Prostate gland (tissue), 2 donors: ENCODE measurements at regions not wholly inside any gene's neighbourhood (a gene's known extent, or its start where the extent isn't known, plus 50 kb on each side); places are given as distances from the start of the nearest gene placed in this dataset.

Experiments
- POLR2A ChIP-seq: fragments of 450-650 bp; IDR thresholded peaks from one replicate; pipeline ENCODE4 v1.6.1; 2016; ENCODE audit warnings: antibody characterized with exemption, mild to moderate bottlenecking
- POLR2AphosphoS5 ChIP-seq: sonication (generic); formaldehyde crosslinking; IDR thresholded peaks from one replicate; pipeline ENCODE4 v1.6.1; 2017; ENCODE audit warnings: antibody characterized with exemption
- TF ChIP-seq, protein P1 (sequence below), 4 experiments: fragments of 200-600 bp in 2 of 4; fragments of 450-650 bp in 2 of 4; sonication (generic) in 2 of 4; IDR thresholded peaks; 1 replicate in 3 of 4; 2 replicates in 1 of 4; pipeline ENCODE4 v1.5.1; 2016 to 2019; ENCODE audit warnings: antibody characterized with exemption in 4 of 4, mild to moderate bottlenecking in 2 of 4, moderate library complexity in 2 of 4

GRCh38 chr18:61133783-61134182 lies 199.4 kb upstream of the CDH20 start:
- TF ChIP-seq, protein P1, sequence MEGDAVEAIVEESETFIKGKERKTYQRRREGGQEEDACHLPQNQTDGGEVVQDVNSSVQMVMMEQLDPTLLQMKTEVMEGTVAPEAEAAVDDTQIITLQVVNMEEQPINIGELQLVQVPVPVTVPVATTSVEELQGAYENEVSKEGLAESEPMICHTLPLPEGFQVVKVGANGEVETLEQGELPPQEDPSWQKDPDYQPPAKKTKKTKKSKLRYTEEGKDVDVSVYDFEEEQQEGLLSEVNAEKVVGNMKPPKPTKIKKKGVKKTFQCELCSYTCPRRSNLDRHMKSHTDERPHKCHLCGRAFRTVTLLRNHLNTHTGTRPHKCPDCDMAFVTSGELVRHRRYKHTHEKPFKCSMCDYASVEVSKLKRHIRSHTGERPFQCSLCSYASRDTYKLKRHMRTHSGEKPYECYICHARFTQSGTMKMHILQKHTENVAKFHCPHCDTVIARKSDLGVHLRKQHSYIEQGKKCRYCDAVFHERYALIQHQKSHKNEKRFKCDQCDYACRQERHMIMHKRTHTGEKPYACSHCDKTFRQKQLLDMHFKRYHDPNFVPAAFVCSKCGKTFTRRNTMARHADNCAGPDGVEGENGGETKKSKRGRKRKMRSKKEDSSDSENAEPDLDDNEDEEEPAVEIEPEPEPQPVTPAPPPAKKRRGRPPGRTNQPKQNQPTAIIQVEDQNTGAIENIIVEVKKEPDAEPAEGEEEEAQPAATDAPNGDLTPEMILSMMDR (IDR thresholded peaks at IDR 0.05), result no peak
- TF ChIP-seq POLR2A, result no peak
- TF ChIP-seq POLR2AphosphoS5, result no peak
